ENCODE measurements at regions not wholly inside any gene's neighbourhood (a gene's known extent, or its start where the extent isn't known, plus 50 kb on each side); places are given as distances from the start of the nearest gene placed in this dataset.

GRCh38 chr11:100635194-100635593, 51.9 kb upstream of the ARHGAP42 start:
- TF ChIP-seq REST (IDR thresholded peaks at IDR 0.05; ENCODE audit: insufficient read depth in 1 of 2, low read depth in 2 of 2, low read length in 2 of 2) (no peak), FOXP2 (optimal IDR thresholded peaks at IDR 0.05; ENCODE audit: borderline replicate concordance, extremely low read depth, extremely low read length, insufficient read depth) (no peak), POLR2AphosphoS5 (IDR thresholded peaks at IDR 0.05; ENCODE audit: low read depth, low read length) (no peak), SIN3A (IDR thresholded peaks at IDR 0.05; ENCODE audit: borderline replicate concordance, insufficient read depth, low read length) (no peak), TAF1 (IDR thresholded peaks at IDR 0.05; ENCODE audit: borderline replicate concordance, insufficient read depth, low read length) (no peak)

GRCh38 chr11:100636536-100636935, 50.6 kb upstream of the ARHGAP42 start:
- no peak for TF ChIP-seq TAF1 (IDR thresholded peaks at IDR 0.05; ENCODE audit: borderline replicate concordance, insufficient read depth, low read length)
- no peak for TF ChIP-seq REST (IDR thresholded peaks at IDR 0.05; ENCODE audit: insufficient read depth in 1 of 2, low read depth in 2 of 2, low read length in 2 of 2)
- TF ChIP-seq POLR2AphosphoS5 (IDR thresholded peaks at IDR 0.05; ENCODE audit: low read depth, low read length) = no peak
- no peak for TF ChIP-seq FOXP2 (optimal IDR thresholded peaks at IDR 0.05; ENCODE audit: borderline replicate concordance, extremely low read depth, extremely low read length, insufficient read depth)
- TF ChIP-seq SIN3A (IDR thresholded peaks at IDR 0.05; ENCODE audit: borderline replicate concordance, insufficient read depth, low read length) = no peak

Measured in PFSK-1 (cell line).